CD4-positive, alpha-beta T cell (primary cell): ENCODE measurements at regions not wholly inside any gene's neighbourhood (a gene's known extent, or its start where the extent isn't known, plus 50 kb on each side); places are given as distances from the start of the nearest gene placed in this dataset.
"Not testable (repeated sequence)": the region's sequence is repeated elsewhere in the genome, so short reads cannot be mapped to it uniquely, and the experiment has no call there.

ENCODE experiments used
- ATAC-seq: fragments of 200-7000 bp; cut with Tn5 transposase; one replicate; pipeline ENCODE4 v1.10.0; 2022; ENCODE audit warnings: mild to moderate bottlenecking; ENCODE audit not compliant: poor library complexity
- CTCF ChIA-PET: fragments of 350-600 bp; sonication (Branson Sonifier 250); formaldehyde crosslinking; loops from one replicate; lab custom pipeline; 2021; ENCODE audit warnings: antibody characterized with exemption, inconsistent platforms; lab: Charles Lee
- POLR2A ChIA-PET: fragments of 350-600 bp; sonication (Branson Sonifier 250); formaldehyde crosslinking; loops from one replicate; lab custom pipeline; 2021; ENCODE audit warnings: antibody characterized with exemption, inconsistent platforms; lab: Charles Lee
- DNase-seq, 14 experiments: peaks; one replicate each; pipeline ENCODE4 v3.0.0-alpha.2; 2013 to 2020; ENCODE audit warnings: mixed read lengths in 2 of 14
- H3K27ac ChIP-seq, 2 donors: one replicate each; pipeline versions ENCODE4 v1.5.1 to v1.7.0; 2013; ENCODE audit warnings: low read length in 2 of 2, low read depth in 1 of 2, mild to moderate bottlenecking in 1 of 2
- H3K27me3 ChIP-seq, 2 experiments: 1 replicate in 1 of 2; 2 replicates in 1 of 2; pipeline versions ENCODE4 v1.6.1 to v1.7.0; 2013; ENCODE audit warnings: low read length in 2 of 2, control low read depth in 1 of 2, mild to moderate bottlenecking in 1 of 2, moderate library complexity in 1 of 2; ENCODE audit not compliant: insufficient read depth in 2 of 2, control insufficient read depth in 1 of 2
- H3K36me3 ChIP-seq: one replicate; pipeline ENCODE4 v1.6.1; 2013; ENCODE audit warnings: low read length, control low read depth; ENCODE audit not compliant: insufficient read depth
- H3K4me1 ChIP-seq: one replicate; pipeline ENCODE4 v1.6.1; 2013; ENCODE audit warnings: low read length, control low read depth; ENCODE audit not compliant: insufficient read depth
- H3K4me3 ChIP-seq: one replicate; pipeline ENCODE4 v1.5.1; 2013; ENCODE audit warnings: mild to moderate bottlenecking, low read length, moderate library complexity
- H3K9me3 ChIP-seq, 2 experiments: 1 replicate in 1 of 2; 2 replicates in 1 of 2; pipeline versions ENCODE4 v1.6.1 to v1.7.0; 2013; ENCODE audit warnings: low read length in 2 of 2, mild to moderate bottlenecking in 2 of 2, control low read depth in 1 of 2, moderate library complexity in 1 of 2; ENCODE audit not compliant: control insufficient read depth in 1 of 2, insufficient read depth in 1 of 2
- H3K27ac Mint-ChIP-seq: one replicate; pipeline ENCODE4 v1.8.0; 2020; ENCODE audit warnings: mixed read lengths
- H3K27me3 Mint-ChIP-seq: one replicate; pipeline ENCODE4 v1.8.0; 2021; ENCODE audit warnings: mixed read lengths
- H3K36me3 Mint-ChIP-seq: one replicate; pipeline ENCODE4 v1.8.0; 2021; ENCODE audit warnings: low read depth, mixed read lengths
- H3K4me1 Mint-ChIP-seq: one replicate; pipeline ENCODE4 v1.8.0; 2021; ENCODE audit warnings: low read depth, mixed read lengths
- H3K4me3 Mint-ChIP-seq: one replicate; pipeline ENCODE4 v1.8.0; 2020; ENCODE audit warnings: mild to moderate bottlenecking, mixed read lengths
- H3K9me3 Mint-ChIP-seq: one replicate; pipeline ENCODE4 v1.8.0; 2020; ENCODE audit warnings: mixed read lengths
- CTCF ChIP-seq: fragments of 200-600 bp; IDR thresholded peaks from one replicate; pipeline ENCODE4 v1.8.0; 2022; ENCODE audit warnings: antibody characterized with exemption, mild to moderate bottlenecking
- intact Hi-C, 2 experiments: fragments of 100-400 bp; cut with DNase I in 1 of 2; cut with micrococcal nuclease in 1 of 2; formaldehyde crosslinking; loops; one replicate each; pipeline versions ENCODE4 v1.15.1 to v1.9.0; 2023 to 2025; cut with DNase I, micrococcal nuclease

- H3K9me3 ChIP-seq, result no peaks in the 10 kb centered on the region
- peak overlapping the region; percentile 61 to 82 for H3K27ac ChIP-seq
- no peaks in the 10 kb centered on the region for H3K27me3 ChIP-seq
- CTCF ChIA-PET, result interaction anchor here (1.7 kb wide), 1 partner anchor 15 kb away, joined by 4 read pairs; no protein-coding TSS in a partner anchor
- POLR2A ChIA-PET, result interaction anchor here (0.8 to 6.7 kb wide), 7 partner anchors 10 to 148 kb away, joined by 3 to 76 read pairs (median 9); no protein-coding TSS in a partner anchor
- Mint-ChIP-seq H3K4me3 (peak overlapping the region; percentile 79), H3K27ac (peak overlapping the region; percentile 88), H3K36me3 (no peaks in the 10 kb centered on the region), H3K9me3 (no peaks in the 10 kb centered on the region), H3K27me3 (no peaks in the 10 kb centered on the region), H3K4me1 (peaks cover 47% of the 10 kb centered on the region)
- H3K4me3 ChIP-seq, result no peak overlapping the region
- ATAC-seq (no peak), DNase-seq (no peak)
- intact Hi-C loops, result loop anchor here in 1 of 2 experiments (5.0 kb wide), 1 partner anchor 58 kb away; no protein-coding TSS in a partner anchor
- no peak for TF ChIP-seq CTCF
- no peaks in the 10 kb centered on the region for H3K36me3 ChIP-seq
- H3K4me1 ChIP-seq, result peaks cover 46% of the 10 kb centered on the region
Measured at GRCh38 chr1:148374101-148374500, 109.0 kb downstream of the PPIAL4G start.

- H3K27ac Mint-ChIP-seq, result peak overlapping the region; percentile 88
- H3K4me1 Mint-ChIP-seq, result peaks cover 47% of the 10 kb centered on the region
- H3K36me3 Mint-ChIP-seq, result no peaks in the 10 kb centered on the region
Measured at GRCh38 chr1:148373192-148373925, 109.7 kb downstream of the PPIAL4G start.

GRCh38 chr1:148372731-148373130 is 110.4 kb downstream of the PPIAL4G start:
- peaks cover 47% of the 10 kb centered on the region for H3K4me1 Mint-ChIP-seq
- no peaks in the 10 kb centered on the region for H3K27me3 Mint-ChIP-seq
- ATAC-seq, result peak; percentile 69
- Histone ChIP-seq H3K4me3 (peak overlapping the region; percentile 14), H3K4me1 (peaks cover 46% of the 10 kb centered on the region), H3K36me3 (no peaks in the 10 kb centered on the region), H3K27ac (peak overlapping the region; percentile 80 to 82), H3K9me3 (no peaks in the 10 kb centered on the region), H3K27me3 (no peaks in the 10 kb centered on the region)
- CTCF ChIA-PET, result interaction anchor here (0.8 to 1.8 kb wide), 3 partner anchors 9 to 65 kb away, joined by 3 to 4 read pairs (median 3); no protein-coding TSS in a partner anchor
- no peaks in the 10 kb centered on the region for H3K9me3 Mint-ChIP-seq
- intact Hi-C loops, result loop anchor here (1.0 to 5.0 kb wide), 4 partner anchors 16 to 60 kb away; no protein-coding TSS in a partner anchor
- TF ChIP-seq CTCF, result no peak
- H3K36me3 Mint-ChIP-seq, result no peaks in the 10 kb centered on the region
- H3K27ac Mint-ChIP-seq, result peak overlapping the region; percentile 88
- DNase-seq, result peak in 11 of 14 experiments; percentile 19 to 88 (median 46)
- POLR2A ChIA-PET, result interaction anchor here (0.9 to 6.7 kb wide), 11 partner anchors 9 to 150 kb away, joined by 3 to 76 read pairs (median 6); no protein-coding TSS in a partner anchor
- H3K4me3 Mint-ChIP-seq, result peak overlapping the region; percentile 79

More at GRCh38 chr1:148373192-148373925, 109.7 kb downstream of the PPIAL4G start:
- no peaks in the 10 kb centered on the region for H3K9me3 Mint-ChIP-seq
- TF ChIP-seq CTCF, result no peak
- peak; percentile 50 for ATAC-seq
- POLR2A ChIA-PET, result interaction anchor here (0.8 to 6.7 kb wide), 11 partner anchors 9 to 149 kb away, joined by 3 to 76 read pairs (median 6); no protein-coding TSS in a partner anchor
- CTCF ChIA-PET, result no interaction called here
- peaks cover 46% of the 10 kb centered on the region for H3K4me1 ChIP-seq
- H3K27me3 ChIP-seq, result no peaks in the 10 kb centered on the region
- peak in 4 of 14 experiments; percentile 28 to 76 (median 51) for DNase-seq
- intact Hi-C loops, result loop anchor here (1.0 to 5.0 kb wide), 4 partner anchors 15 to 59 kb away; no protein-coding TSS in a partner anchor
- H3K36me3 ChIP-seq, result no peaks in the 10 kb centered on the region
- H3K4me3 ChIP-seq, result peak overlapping the region; percentile 14
- H3K9me3 ChIP-seq, result no peaks in the 10 kb centered on the region
- peak overlapping the region; percentile 80 to 82 for H3K27ac ChIP-seq
- H3K4me3 Mint-ChIP-seq, result peak overlapping the region; percentile 79
- no peaks in the 10 kb centered on the region for H3K27me3 Mint-ChIP-seq

- H3K4me3 Mint-ChIP-seq, result peak overlapping the region; percentile 79
- not testable (repeated sequence) for H3K9me3 Mint-ChIP-seq, H3K27me3 ChIP-seq, H3K27me3 Mint-ChIP-seq, H3K9me3 ChIP-seq, H3K4me3 ChIP-seq, H3K36me3 ChIP-seq, DNase-seq, H3K36me3 Mint-ChIP-seq
- peaks cover 46% of the 10 kb centered on the region for H3K4me1 ChIP-seq
- CTCF ChIA-PET, result interaction anchor here (0.8 to 1.8 kb wide), 4 partner anchors 8 to 65 kb away, joined by 3 to 4 read pairs (median 4); no protein-coding TSS in a partner anchor
- POLR2A ChIA-PET, result interaction anchor here (0.9 to 6.7 kb wide), 9 partner anchors 8 to 150 kb away, joined by 3 to 76 read pairs (median 6); no protein-coding TSS in a partner anchor
- H3K27ac ChIP-seq, result peak overlapping the region; percentile 80 to 82
- intact Hi-C loops, result loop anchor here (2.0 to 5.0 kb wide), 3 partner anchors 17 to 60 kb away; no protein-coding TSS in a partner anchor
- H3K27ac Mint-ChIP-seq, result peak overlapping the region; percentile 88
- ATAC-seq, result peak; percentile 1
- H3K4me1 Mint-ChIP-seq, result peaks cover 47% of the 10 kb centered on the region
Measured at GRCh38 chr1:148372051-148372726, 110.9 kb downstream of the PPIAL4G start.
